ENCODE measurements at regions not wholly inside any gene's neighbourhood (a gene's known extent, or its start where the extent isn't known, plus 50 kb on each side); places are given as distances from the start of the nearest gene placed in this dataset.

GRCh38 chr9:23117616-23118015 lies 671.0 kb downstream of the DMRTA1 start:
- Histone ChIP-seq H3K27me3 (ENCODE audit: control insufficient read depth, extremely low read depth, insufficient read depth, low read length) (no peaks in the 10 kb centered on the region), H4K20me1 (ENCODE audit: control insufficient read depth, extremely low read depth, insufficient read depth, low read length) (no peaks in the 10 kb centered on the region), H3K79me2 (ENCODE audit: control insufficient read depth, insufficient read depth, low read length) (no peaks in the 10 kb centered on the region), H3K4me1 (ENCODE audit: control insufficient read depth, extremely low read depth, insufficient read depth, low read length) (no peaks in the 10 kb centered on the region), H3K9me3 (ENCODE audit: control insufficient read depth, low read depth, low read length) (no peaks in the 10 kb centered on the region), H3K9me1 (ENCODE audit: control insufficient read depth, extremely low read depth, insufficient read depth, low read length) (no peaks in the 10 kb centered on the region), H3K4me3 (ENCODE audit: control insufficient read depth in 2 of 3, extremely low read depth in 1 of 3, insufficient read depth in 2 of 3, low read depth in 1 of 3, low read length in 3 of 3) (no peak overlapping the region), H3K36me3 (ENCODE audit: control insufficient read depth in 2 of 2, extremely low read depth in 1 of 2, insufficient read depth in 2 of 2, low read length in 2 of 2) (no peaks in the 10 kb centered on the region), H3K4me2 (ENCODE audit: control insufficient read depth, extremely low read depth, insufficient read depth, low read depth, low read length) (no peak overlapping the region), H3K9ac (ENCODE audit: control insufficient read depth, extremely low read depth, insufficient read depth, low read length) (no peak overlapping the region), H3K27ac (ENCODE audit: control insufficient read depth, insufficient read depth, low read length) (no peak overlapping the region), H2AFZ (ENCODE audit: control insufficient read depth, low read length) (no peak overlapping the region)
- DNase-seq (ENCODE audit: low read depth, low spot score) (no peak), FAIRE-seq (no peak)
- dilution Hi-C loops (cut with MboI; ENCODE audit: extremely low pct_ligation_motif_present, low sequenced_read_pairs) = no loop called here
- TF ChIP-seq CTCF (optimal IDR thresholded peaks at IDR 0.05 in 1 of 3, IDR thresholded peaks at IDR 0.05 in 1 of 3, conservative IDR thresholded peaks at IDR 0.05 in 1 of 3; ENCODE audit: extremely low read depth in 1 of 3, insufficient read depth in 2 of 3, low read length in 3 of 3) = no peak
- TF ChIP-seq EZH2 (IDR thresholded peaks at IDR 0.05; ENCODE audit: low read length) = no peak

- TF ChIP-seq EZH2 (IDR thresholded peaks at IDR 0.05; ENCODE audit: low read length) = no peak
- TF ChIP-seq CTCF (optimal IDR thresholded peaks at IDR 0.05 in 1 of 3, IDR thresholded peaks at IDR 0.05 in 1 of 3, conservative IDR thresholded peaks at IDR 0.05 in 1 of 3; ENCODE audit: extremely low read depth in 1 of 3, insufficient read depth in 2 of 3, low read length in 3 of 3) = no peak
- Histone ChIP-seq H4K20me1 (ENCODE audit: control insufficient read depth, extremely low read depth, insufficient read depth, low read length) (no peaks in the 10 kb centered on the region), H2AFZ (ENCODE audit: control insufficient read depth, low read length) (no peak overlapping the region), H3K36me3 (ENCODE audit: control insufficient read depth in 2 of 2, extremely low read depth in 1 of 2, insufficient read depth in 2 of 2, low read length in 2 of 2) (no peaks in the 10 kb centered on the region), H3K4me1 (ENCODE audit: control insufficient read depth, extremely low read depth, insufficient read depth, low read length) (no peaks in the 10 kb centered on the region), H3K9me1 (ENCODE audit: control insufficient read depth, extremely low read depth, insufficient read depth, low read length) (no peaks in the 10 kb centered on the region), H3K9ac (ENCODE audit: control insufficient read depth, extremely low read depth, insufficient read depth, low read length) (no peak overlapping the region), H3K9me3 (ENCODE audit: control insufficient read depth, low read depth, low read length) (no peaks in the 10 kb centered on the region), H3K27me3 (ENCODE audit: control insufficient read depth, extremely low read depth, insufficient read depth, low read length) (no peaks in the 10 kb centered on the region), H3K79me2 (ENCODE audit: control insufficient read depth, insufficient read depth, low read length) (no peaks in the 10 kb centered on the region), H3K27ac (ENCODE audit: control insufficient read depth, insufficient read depth, low read length) (no peak overlapping the region), H3K4me3 (ENCODE audit: control insufficient read depth in 2 of 3, extremely low read depth in 1 of 3, insufficient read depth in 2 of 3, low read depth in 1 of 3, low read length in 3 of 3) (no peak overlapping the region), H3K4me2 (ENCODE audit: control insufficient read depth, extremely low read depth, insufficient read depth, low read depth, low read length) (no peak overlapping the region)
- FAIRE-seq (no peak), DNase-seq (ENCODE audit: low read depth, low spot score) (no peak)
- dilution Hi-C loops (cut with MboI; ENCODE audit: extremely low pct_ligation_motif_present, low sequenced_read_pairs) = no loop called here
Measured at GRCh38 chr9:23120630-23121029, 674.0 kb downstream of the DMRTA1 start.
